Hepatocyte (in vitro differentiated cells): ENCODE measurements at regions not wholly inside any gene's neighbourhood (a gene's known extent, or its start where the extent isn't known, plus 50 kb on each side); places are given as distances from the start of the nearest gene placed in this dataset.

Experiments used
- DNase-seq: peaks from one replicate; pipeline ENCODE4 v3.0.0-alpha.2; 2016; ENCODE audit warnings: low spot score
- H2AFZ ChIP-seq: fragments of 200-600 bp; sonication (generic); 2 replicates; pipeline ENCODE4 v1.6.0; 2016; ENCODE audit warnings: antibody characterized with exemption, mild to moderate bottlenecking
- H3K27ac ChIP-seq: fragments of 200-600 bp; sonication (generic); 2 replicates; pipeline ENCODE4 v1.5.1; 2016; ENCODE audit warnings: mild to moderate bottlenecking
- H3K27me3 ChIP-seq: fragments of 200-600 bp; sonication (generic); 2 replicates; pipeline ENCODE4 v1.6.1; 2016
- H3K36me3 ChIP-seq: fragments of 200-600 bp; sonication (generic); replicated peaks from 2 replicates; pipeline ENCODE4 v1.5.1; 2016; ENCODE audit warnings: low read depth; ENCODE audit not compliant: insufficient read depth
- H3K4me1 ChIP-seq: fragments of 200-600 bp; sonication (generic); 2 replicates; pipeline ENCODE4 v1.5.1; 2016; ENCODE audit warnings: mild to moderate bottlenecking, moderate library complexity; ENCODE audit not compliant: insufficient read depth
- H3K4me2 ChIP-seq: fragments of 200-600 bp; sonication (generic); 2 replicates; pipeline ENCODE4 v1.6.0; 2016
- H3K4me3 ChIP-seq: fragments of 200-600 bp; sonication (generic); 2 replicates; pipeline ENCODE4 v1.5.1; 2016; ENCODE audit warnings: mild to moderate bottlenecking
- H3K79me2 ChIP-seq: fragments of 200-600 bp; sonication (generic); 2 replicates; pipeline ENCODE4 v1.6.0; 2017; ENCODE audit warnings: mild to moderate bottlenecking
- H3K9me2 ChIP-seq: fragments of 200-600 bp; sonication (generic); replicated peaks from 2 replicates; pipeline ENCODE4 v1.6.0; 2017; ENCODE audit warnings: mild to moderate bottlenecking; ENCODE audit not compliant: insufficient read depth
- H3K9me3 ChIP-seq: fragments of 200-600 bp; sonication (generic); 2 replicates; pipeline ENCODE4 v1.5.1; 2016; ENCODE audit warnings: low read depth, mild to moderate bottlenecking
- H4K20me1 ChIP-seq: fragments of 200-600 bp; sonication (generic); 2 replicates; pipeline ENCODE4 v1.6.0; 2016; ENCODE audit warnings: mild to moderate bottlenecking; ENCODE audit not compliant: insufficient read depth, poor library complexity, severe bottlenecking
- CTCF ChIP-seq: fragments of 200-600 bp; sonication (generic); IDR thresholded peaks from 2 replicates; pipeline ENCODE4 v1.5.1; 2016; ENCODE audit warnings: antibody characterized with exemption, mild to moderate bottlenecking; ENCODE audit not compliant: poor library complexity
- EZH2 ChIP-seq: fragments of 200-600 bp; sonication (generic); IDR thresholded peaks from 2 replicates; pipeline ENCODE4 v1.6.1; 2016; ENCODE audit warnings: antibody characterized with exemption, mild to moderate bottlenecking, borderline replicate concordance
- EZH2phosphoT487 ChIP-seq: fragments of 200-600 bp; sonication (generic); IDR thresholded peaks from one replicate; pipeline ENCODE4 v1.6.1; 2018; ENCODE audit warnings: antibody characterized with exemption, mild to moderate bottlenecking, low read depth, moderate library complexity; ENCODE audit not compliant: unreplicated experiment, severe bottlenecking
- WGBS: methylation state at CpG from one replicate; pipeline ENCODE4 v1.1.6; 2016; ENCODE audit warnings: low lambda C conversion rate; ENCODE audit errors: missing lambda C conversion rate; 5-methylcytosine and 5-hydroxymethylcytosine counted together

- TF ChIP-seq EZH2phosphoT487 (no peak), EZH2 (no peak), CTCF (no peak)
- Histone ChIP-seq H3K27ac (no peak overlapping the region), H4K20me1 (no peaks in the 10 kb centered on the region), H3K36me3 (no peaks in the 10 kb centered on the region), H3K27me3 (no peaks in the 10 kb centered on the region), H3K9me2 (no peaks in the 10 kb centered on the region), H3K9me3 (no peaks in the 10 kb centered on the region), H3K79me2 (no peaks in the 10 kb centered on the region), H3K4me3 (no peak overlapping the region), H2AFZ (no peak overlapping the region), H3K4me1 (no peaks in the 10 kb centered on the region), H3K4me2 (no peak overlapping the region)
- no peak for DNase-seq
- 71% methylated on average over 4 of the region's 4 CpGs for WGBS
These were observed 523.4 kb upstream of the CDH4 start for GRCh38 chr20:60728705-60729104.

- Histone ChIP-seq H3K9me3 (no peaks in the 10 kb centered on the region), H3K27ac (no peak overlapping the region), H3K36me3 (no peaks in the 10 kb centered on the region), H2AFZ (no peak overlapping the region), H3K79me2 (no peaks in the 10 kb centered on the region), H3K27me3 (no peaks in the 10 kb centered on the region), H3K9me2 (no peaks in the 10 kb centered on the region), H3K4me1 (no peaks in the 10 kb centered on the region), H4K20me1 (no peaks in the 10 kb centered on the region), H3K4me3 (no peak overlapping the region), H3K4me2 (no peak overlapping the region)
- TF ChIP-seq EZH2phosphoT487: no peak
- no peak for TF ChIP-seq CTCF
- TF ChIP-seq EZH2: no peak
- no peak for DNase-seq
- 59% methylated on average over 7 of the region's 7 CpGs for WGBS
These were observed 522.7 kb upstream of the CDH4 start for GRCh38 chr20:60729135-60729900.

GRCh38 chr20:60732322-60732721, 519.7 kb upstream of the CDH4 start:
- Histone ChIP-seq H2AFZ (no peak overlapping the region), H3K4me2 (no peak overlapping the region), H3K79me2 (no peaks in the 10 kb centered on the region), H3K9me2 (no peaks in the 10 kb centered on the region), H3K4me3 (no peak overlapping the region), H3K4me1 (no peaks in the 10 kb centered on the region), H3K36me3 (no peaks in the 10 kb centered on the region), H3K27ac (no peak overlapping the region), H4K20me1 (no peaks in the 10 kb centered on the region), H3K27me3 (no peaks in the 10 kb centered on the region), H3K9me3 (no peaks in the 10 kb centered on the region)
- WGBS: 59% methylated on average over 3 of the region's 3 CpGs
- no peak for DNase-seq
- no peak for TF ChIP-seq EZH2phosphoT487
- no peak for TF ChIP-seq CTCF
- no peak for TF ChIP-seq EZH2
